Sigmoid colon (tissue), 3 donors: ENCODE measurements at regions not wholly inside any gene's neighbourhood (a gene's known extent, or its start where the extent isn't known, plus 50 kb on each side); places are given as distances from the start of the nearest gene placed in this dataset.

Experiments
- CTCF ChIP-seq, 4 experiments: fragments of 450-650 bp in 3 of 4; fragments of 200-600 bp in 1 of 4; IDR thresholded peaks; one replicate each; pipeline ENCODE4 v1.5.1; 2016 to 2019; ENCODE audit warnings: antibody characterized with exemption in 4 of 4, mild to moderate bottlenecking in 3 of 4, moderate library complexity in 2 of 4
- POLR2A ChIP-seq, 2 donors: fragments of 450-650 bp; IDR thresholded peaks; one replicate each; pipeline ENCODE4 v1.6.1; 2016; ENCODE audit warnings: antibody characterized with exemption in 2 of 2, mild to moderate bottlenecking in 2 of 2, moderate library complexity in 2 of 2

GRCh38 chr6:90654806-90655205 is 67.9 kb upstream of the MAP3K7 start:
- TF ChIP-seq CTCF (IDR thresholded peaks at IDR 0.05) (no peak), POLR2A (IDR thresholded peaks at IDR 0.05) (no peak)
